Stimulated activated effector memory CD8-positive, alpha-beta T cell treated with anti-CD3 and anti-CD28 coated beads, Interleukin-12 subunit alpha, Interleukin-12 subunit beta, amount 100 ng/mL, for 72 hours (primary cell): ENCODE measurements at regions not wholly inside any gene's neighbourhood (a gene's known extent, or its start where the extent isn't known, plus 50 kb on each side); places are given as distances from the start of the nearest gene placed in this dataset.

Source experiments
- ATAC-seq: fragments of 150-1000 bp; cut with Tn5 transposase; 2 replicates; pipeline ENCODE4 v1.10.0; 2021
- DNase-seq, 2 donors: peaks; one replicate each; pipeline ENCODE4 v3.0.0; 2021 to 2022; ENCODE audit warnings: low spot score in 2 of 2
- H3K27ac Mint-ChIP-seq: one replicate; pipeline ENCODE4 v1.8.0; 2022; ENCODE audit warnings: mild to moderate bottlenecking, mixed read lengths
- H3K36me3 Mint-ChIP-seq: one replicate; pipeline ENCODE4 v1.8.0; 2022; ENCODE audit warnings: mild to moderate bottlenecking, mixed read lengths
- H3K4me1 Mint-ChIP-seq: one replicate; pipeline ENCODE4 v1.8.0; 2022; ENCODE audit warnings: mixed read lengths
- H3K4me3 Mint-ChIP-seq: one replicate; pipeline ENCODE4 v1.8.0; 2022; ENCODE audit warnings: mild to moderate bottlenecking, mixed read lengths
- H3K9me3 Mint-ChIP-seq: one replicate; pipeline ENCODE4 v1.8.0; 2022; ENCODE audit warnings: mixed read lengths

- peak; percentile 29 for ATAC-seq
- Mint-ChIP-seq H3K4me3 (no peak overlapping the region), H3K36me3 (no peaks in the 10 kb centered on the region), H3K9me3 (no peaks in the 10 kb centered on the region), H3K4me1 (no peaks in the 10 kb centered on the region), H3K27ac (no peak overlapping the region)
- no peak for DNase-seq
Measured at GRCh38 chr1:5707566-5708345, 284.5 kb downstream of the NPHP4 start.

GRCh38 chr1:5706239-5706638 is 286.0 kb downstream of the NPHP4 start:
- ATAC-seq (no peak), DNase-seq (no peak)
- Mint-ChIP-seq H3K4me3 (no peak overlapping the region), H3K4me1 (no peaks in the 10 kb centered on the region), H3K27ac (no peak overlapping the region), H3K9me3 (no peaks in the 10 kb centered on the region), H3K36me3 (no peaks in the 10 kb centered on the region)

- DNase-seq: no peak
- no peaks in the 10 kb centered on the region for H3K4me1 Mint-ChIP-seq
- H3K4me3 Mint-ChIP-seq: no peak overlapping the region
- no peaks in the 10 kb centered on the region for H3K9me3 Mint-ChIP-seq
- H3K36me3 Mint-ChIP-seq: no peaks in the 10 kb centered on the region
- no peak for ATAC-seq
- H3K27ac Mint-ChIP-seq: no peak overlapping the region
Measured at GRCh38 chr1:5705751-5706150, 286.5 kb downstream of the NPHP4 start.

GRCh38 chr1:5704561-5705514 is 287.4 kb downstream of the NPHP4 start:
- H3K4me1 Mint-ChIP-seq: no peaks in the 10 kb centered on the region
- ATAC-seq (no peak), DNase-seq (no peak)
- H3K9me3 Mint-ChIP-seq: no peaks in the 10 kb centered on the region
- no peak overlapping the region for H3K4me3 Mint-ChIP-seq
- no peak overlapping the region for H3K27ac Mint-ChIP-seq
- no peaks in the 10 kb centered on the region for H3K36me3 Mint-ChIP-seq

- H3K27ac Mint-ChIP-seq: no peak overlapping the region
- ATAC-seq (no peak), DNase-seq (no peak)
- H3K9me3 Mint-ChIP-seq: no peaks in the 10 kb centered on the region
- H3K4me3 Mint-ChIP-seq: no peak overlapping the region
- H3K4me1 Mint-ChIP-seq: no peaks in the 10 kb centered on the region
- no peaks in the 10 kb centered on the region for H3K36me3 Mint-ChIP-seq
Measured at GRCh38 chr1:5701642-5702041, 290.6 kb downstream of the NPHP4 start.

- Mint-ChIP-seq H3K9me3 (no peaks in the 10 kb centered on the region), H3K27ac (no peak overlapping the region), H3K36me3 (no peaks in the 10 kb centered on the region), H3K4me3 (no peak overlapping the region), H3K4me1 (no peaks in the 10 kb centered on the region)
- ATAC-seq: no peak
- DNase-seq: no peak
Measured at GRCh38 chr1:5693568-5693967, 298.7 kb downstream of the NPHP4 start.

- H3K27ac Mint-ChIP-seq: no peak overlapping the region
- no peak for DNase-seq
- H3K9me3 Mint-ChIP-seq: no peaks in the 10 kb centered on the region
- H3K4me3 Mint-ChIP-seq: no peak overlapping the region
- no peaks in the 10 kb centered on the region for H3K36me3 Mint-ChIP-seq
- no peaks in the 10 kb centered on the region for H3K4me1 Mint-ChIP-seq
- no peak for ATAC-seq
Measured at GRCh38 chr1:5692664-5693063, 299.6 kb downstream of the NPHP4 start.

- ATAC-seq (peak; percentile 24), DNase-seq (no peak)
- no peaks in the 10 kb centered on the region for H3K36me3 Mint-ChIP-seq
- H3K4me1 Mint-ChIP-seq: no peaks in the 10 kb centered on the region
- no peaks in the 10 kb centered on the region for H3K9me3 Mint-ChIP-seq
- no peak overlapping the region for H3K27ac Mint-ChIP-seq
- H3K4me3 Mint-ChIP-seq: no peak overlapping the region
Measured at GRCh38 chr1:5691795-5692509, 300.3 kb downstream of the NPHP4 start.

- no peak for ATAC-seq
- Mint-ChIP-seq H3K4me3 (no peak overlapping the region), H3K4me1 (no peaks in the 10 kb centered on the region), H3K36me3 (no peaks in the 10 kb centered on the region), H3K27ac (no peak overlapping the region), H3K9me3 (no peaks in the 10 kb centered on the region)
- no peak for DNase-seq
Measured at GRCh38 chr1:5690898-5691297, 301.3 kb downstream of the NPHP4 start.

GRCh38 chr1:5690291-5690690 is 301.9 kb downstream of the NPHP4 start:
- H3K4me1 Mint-ChIP-seq: no peaks in the 10 kb centered on the region
- no peak overlapping the region for H3K27ac Mint-ChIP-seq
- H3K4me3 Mint-ChIP-seq: no peak overlapping the region
- no peak for ATAC-seq
- H3K36me3 Mint-ChIP-seq: no peaks in the 10 kb centered on the region
- no peaks in the 10 kb centered on the region for H3K9me3 Mint-ChIP-seq
- no peak for DNase-seq

- no peak for ATAC-seq
- Mint-ChIP-seq H3K4me3 (no peak overlapping the region), H3K9me3 (no peaks in the 10 kb centered on the region), H3K27ac (no peak overlapping the region), H3K36me3 (no peaks in the 10 kb centered on the region), H3K4me1 (peaks cover 6% of the 10 kb centered on the region)
- DNase-seq: no peak
Measured at GRCh38 chr1:5688081-5689077, 303.8 kb downstream of the NPHP4 start.

- Mint-ChIP-seq H3K27ac (no peak overlapping the region), H3K9me3 (no peaks in the 10 kb centered on the region), H3K4me3 (no peak overlapping the region), H3K36me3 (no peaks in the 10 kb centered on the region), H3K4me1 (peaks cover 10% of the 10 kb centered on the region)
- ATAC-seq (no peak), DNase-seq (no peak)
Measured at GRCh38 chr1:5686925-5687706, 305.1 kb downstream of the NPHP4 start.

- Mint-ChIP-seq H3K36me3 (no peaks in the 10 kb centered on the region), H3K4me1 (peaks cover 10% of the 10 kb centered on the region), H3K27ac (peak overlapping the region; percentile 26), H3K9me3 (no peaks in the 10 kb centered on the region), H3K4me3 (no peak overlapping the region)
- DNase-seq (no peak), ATAC-seq (no peak)
Measured at GRCh38 chr1:5686195-5686594, 306.0 kb downstream of the NPHP4 start.
